Ishikawa (cell line): ENCODE measurements at regions not wholly inside any gene's neighbourhood (a gene's known extent, or its start where the extent isn't known, plus 50 kb on each side); places are given as distances from the start of the nearest gene placed in this dataset.

Experiments
- CEBPB ChIP-seq: IDR thresholded peaks from 2 replicates; pipeline ENCODE4 v1.6.1; 2012
- CREB1 ChIP-seq: IDR thresholded peaks from 2 replicates; pipeline ENCODE4 v1.6.1; 2012; ENCODE audit warnings: low read depth
- EGR1 ChIP-seq: IDR thresholded peaks from 2 replicates; pipeline ENCODE4 v1.6.1; 2012
- EP300 ChIP-seq: IDR thresholded peaks from 2 replicates; pipeline ENCODE4 v1.6.1; 2012; ENCODE audit warnings: borderline replicate concordance
- FOXM1 ChIP-seq: IDR thresholded peaks from 2 replicates; pipeline ENCODE4 v1.6.1; 2012; ENCODE audit warnings: low read depth, borderline replicate concordance
- NFIC ChIP-seq: IDR thresholded peaks from 2 replicates; pipeline ENCODE4 v1.6.1; 2012
- RAD21 ChIP-seq: IDR thresholded peaks from 2 replicates; pipeline ENCODE4 v1.6.1; 2012; ENCODE audit warnings: low read depth
- TAF1 ChIP-seq: IDR thresholded peaks from 2 replicates; pipeline ENCODE4 v1.6.1; 2012; ENCODE audit warnings: low read depth, mild to moderate bottlenecking
- TCF12 ChIP-seq: IDR thresholded peaks from 2 replicates; pipeline ENCODE4 v1.6.1; 2012; ENCODE audit warnings: low read depth
- TEAD4 ChIP-seq: IDR thresholded peaks from 2 replicates; pipeline ENCODE4 v1.6.1; 2012
- USF1 ChIP-seq: IDR thresholded peaks from 2 replicates; pipeline ENCODE4 v1.6.1; 2012
- YY1 ChIP-seq: IDR thresholded peaks from 2 replicates; pipeline ENCODE4 v1.6.1; 2012; ENCODE audit warnings: low read depth
- ZBTB7A ChIP-seq: IDR thresholded peaks from 2 replicates; pipeline ENCODE4 v1.6.1; 2012; ENCODE audit warnings: low read depth
- TF ChIP-seq, protein P1 (sequence below): IDR thresholded peaks from 2 replicates; pipeline ENCODE4 v1.6.1; 2012
- TF ChIP-seq, protein P2 (sequence below): IDR thresholded peaks from 2 replicates; pipeline ENCODE4 v1.6.1; 2012; ENCODE audit warnings: low read depth, mild to moderate bottlenecking

- TF ChIP-seq FOXM1 (no peak), YY1 (no peak), CREB1 (no peak), NFIC (no peak), USF1 (no peak), TAF1 (no peak), EP300 (no peak), RAD21 (no peak), TEAD4 (no peak), ZBTB7A (no peak), CEBPB (no peak), TCF12 (no peak)
- TF ChIP-seq, protein P1, sequence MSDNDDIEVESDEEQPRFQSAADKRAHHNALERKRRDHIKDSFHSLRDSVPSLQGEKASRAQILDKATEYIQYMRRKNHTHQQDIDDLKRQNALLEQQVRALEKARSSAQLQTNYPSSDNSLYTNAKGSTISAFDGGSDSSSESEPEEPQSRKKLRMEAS: no peak
- TF ChIP-seq, protein P2, sequence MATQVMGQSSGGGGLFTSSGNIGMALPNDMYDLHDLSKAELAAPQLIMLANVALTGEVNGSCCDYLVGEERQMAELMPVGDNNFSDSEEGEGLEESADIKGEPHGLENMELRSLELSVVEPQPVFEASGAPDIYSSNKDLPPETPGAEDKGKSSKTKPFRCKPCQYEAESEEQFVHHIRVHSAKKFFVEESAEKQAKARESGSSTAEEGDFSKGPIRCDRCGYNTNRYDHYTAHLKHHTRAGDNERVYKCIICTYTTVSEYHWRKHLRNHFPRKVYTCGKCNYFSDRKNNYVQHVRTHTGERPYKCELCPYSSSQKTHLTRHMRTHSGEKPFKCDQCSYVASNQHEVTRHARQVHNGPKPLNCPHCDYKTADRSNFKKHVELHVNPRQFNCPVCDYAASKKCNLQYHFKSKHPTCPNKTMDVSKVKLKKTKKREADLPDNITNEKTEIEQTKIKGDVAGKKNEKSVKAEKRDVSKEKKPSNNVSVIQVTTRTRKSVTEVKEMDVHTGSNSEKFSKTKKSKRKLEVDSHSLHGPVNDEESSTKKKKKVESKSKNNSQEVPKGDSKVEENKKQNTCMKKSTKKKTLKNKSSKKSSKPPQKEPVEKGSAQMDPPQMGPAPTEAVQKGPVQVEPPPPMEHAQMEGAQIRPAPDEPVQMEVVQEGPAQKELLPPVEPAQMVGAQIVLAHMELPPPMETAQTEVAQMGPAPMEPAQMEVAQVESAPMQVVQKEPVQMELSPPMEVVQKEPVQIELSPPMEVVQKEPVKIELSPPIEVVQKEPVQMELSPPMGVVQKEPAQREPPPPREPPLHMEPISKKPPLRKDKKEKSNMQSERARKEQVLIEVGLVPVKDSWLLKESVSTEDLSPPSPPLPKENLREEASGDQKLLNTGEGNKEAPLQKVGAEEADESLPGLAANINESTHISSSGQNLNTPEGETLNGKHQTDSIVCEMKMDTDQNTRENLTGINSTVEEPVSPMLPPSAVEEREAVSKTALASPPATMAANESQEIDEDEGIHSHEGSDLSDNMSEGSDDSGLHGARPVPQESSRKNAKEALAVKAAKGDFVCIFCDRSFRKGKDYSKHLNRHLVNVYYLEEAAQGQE: no peak
Observed at GRCh38 chr7:124379296-124379695, 346.4 kb upstream of the TMEM229A start.

GRCh38 chr7:124376111-124376510 is 343.2 kb upstream of the TMEM229A start:
- no peak for TF ChIP-seq EP300
- TF ChIP-seq EGR1: no peak
- no peak for TF ChIP-seq RAD21
- no peak for TF ChIP-seq ZBTB7A
- no peak for TF ChIP-seq USF1
- TF ChIP-seq, protein P2: no peak
- no peak for TF ChIP-seq NFIC
- no peak for TF ChIP-seq CEBPB
- TF ChIP-seq TCF12: no peak
- TF ChIP-seq, protein P1: no peak
- TF ChIP-seq FOXM1: no peak
- no peak for TF ChIP-seq YY1
- TF ChIP-seq TEAD4: no peak
- no peak for TF ChIP-seq CREB1
- TF ChIP-seq TAF1: no peak

DNA sequence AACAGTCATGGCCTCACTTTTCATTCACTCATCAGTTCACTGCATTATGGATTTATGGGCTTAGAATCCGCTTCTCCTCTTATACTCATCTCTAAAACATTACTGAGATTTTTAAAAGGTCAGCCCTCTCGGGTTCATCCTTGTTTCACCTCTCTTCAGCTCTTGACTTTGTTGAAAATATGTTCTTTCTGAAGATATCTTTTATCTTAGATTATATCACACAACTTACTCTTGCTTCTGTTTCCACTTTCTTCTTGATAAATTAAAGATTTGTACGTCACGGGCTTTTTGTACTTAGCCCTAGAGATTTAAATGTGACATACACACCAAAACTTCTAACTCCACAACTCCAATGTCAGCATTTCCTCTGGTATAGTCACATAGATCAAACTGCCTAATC is 342.5 kb upstream of the TMEM229A start:
- TF ChIP-seq USF1 (no peak), YY1 (no peak), TAF1 (no peak), RAD21 (no peak), EP300 (no peak), FOXM1 (no peak), ZBTB7A (no peak), EGR1 (no peak), TCF12 (no peak), CEBPB (no peak), NFIC (no peak), TEAD4 (no peak), CREB1 (no peak)
- TF ChIP-seq, protein P1: no peak
- TF ChIP-seq, protein P2: no peak

DNA sequence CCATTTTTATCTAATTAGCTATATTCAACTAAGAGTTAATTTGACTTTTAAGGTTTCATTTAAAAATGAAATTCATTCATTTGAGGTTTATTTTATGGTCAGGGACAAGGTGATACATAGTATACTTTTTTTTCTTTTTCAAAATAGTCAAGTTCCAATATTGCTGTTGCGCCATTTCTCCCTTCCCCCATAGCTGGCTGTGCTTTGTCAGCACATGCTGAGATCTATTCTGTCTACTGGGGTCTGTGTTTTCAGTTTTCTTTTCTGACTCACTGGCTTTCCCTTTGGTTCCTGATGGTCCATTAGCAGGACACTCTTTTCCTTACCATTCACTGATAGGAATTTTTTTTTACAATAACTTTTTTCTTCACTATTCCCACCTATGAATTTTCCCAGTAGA is 336.4 kb upstream of the TMEM229A start:
- TF ChIP-seq TCF12 (no peak), YY1 (no peak), CREB1 (no peak), CEBPB (no peak), TAF1 (no peak), EP300 (no peak), FOXM1 (no peak), USF1 (no peak), EGR1 (no peak), TEAD4 (no peak), NFIC (no peak), RAD21 (no peak), ZBTB7A (no peak)
- TF ChIP-seq, protein P2: no peak
- TF ChIP-seq, protein P1: no peak
